RWPE1 (cell line): ENCODE measurements at regions not wholly inside any gene's neighbourhood (a gene's known extent, or its start where the extent isn't known, plus 50 kb on each side); places are given as distances from the start of the nearest gene placed in this dataset.

ENCODE experiments used
- CTCF ChIA-PET: fragments of 350-600 bp; sonication (Branson Sonifier 250); formaldehyde crosslinking; extraction: SDS; loops from one replicate; lab custom pipeline; 2021; lab: Yijun Ruan, JAX
- POLR2A ChIA-PET: fragments of 400-600 bp; formaldehyde crosslinking; extraction: SDS; loops from one replicate; lab custom pipeline; 2020; ENCODE audit warnings: antibody characterized with exemption; ENCODE audit not compliant: low non-redundant PET; lab: Yijun Ruan, JAX
- DNase-seq: peaks from one replicate; pipeline ENCODE4 v3.0.0; 2012; ENCODE audit warnings: low spot score
- H3K27ac ChIP-seq: fragments of 450-650 bp; 2 replicates; pipeline ENCODE4 v1.5.1; 2017
- TF ChIP-seq, protein P1 (sequence below): fragments of 450-650 bp; conservative IDR thresholded peaks from 2 replicates; pipeline ENCODE4 v1.5.1; 2017; ENCODE audit warnings: low read depth, mild to moderate bottlenecking

DNA sequence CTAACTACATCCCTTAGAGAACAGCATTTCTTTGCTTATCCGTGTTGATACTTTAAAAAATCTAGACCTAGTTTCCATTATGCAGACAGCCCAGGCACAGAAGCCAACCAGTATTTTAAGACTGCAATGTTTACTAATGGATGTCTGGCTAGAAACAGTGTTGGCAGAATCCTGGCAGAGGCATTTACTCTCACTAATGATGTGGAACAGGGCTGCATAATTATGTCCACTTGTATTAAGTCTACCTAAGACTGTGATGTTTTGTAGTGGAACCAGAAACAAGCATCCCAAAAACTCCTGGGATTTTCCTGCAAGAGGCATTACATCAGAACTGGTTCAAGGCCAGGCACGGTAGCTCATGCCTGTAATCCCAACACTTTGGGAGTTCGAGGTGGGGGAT is 50.2 kb upstream of the PICALM start:
- TF ChIP-seq, protein P1, sequence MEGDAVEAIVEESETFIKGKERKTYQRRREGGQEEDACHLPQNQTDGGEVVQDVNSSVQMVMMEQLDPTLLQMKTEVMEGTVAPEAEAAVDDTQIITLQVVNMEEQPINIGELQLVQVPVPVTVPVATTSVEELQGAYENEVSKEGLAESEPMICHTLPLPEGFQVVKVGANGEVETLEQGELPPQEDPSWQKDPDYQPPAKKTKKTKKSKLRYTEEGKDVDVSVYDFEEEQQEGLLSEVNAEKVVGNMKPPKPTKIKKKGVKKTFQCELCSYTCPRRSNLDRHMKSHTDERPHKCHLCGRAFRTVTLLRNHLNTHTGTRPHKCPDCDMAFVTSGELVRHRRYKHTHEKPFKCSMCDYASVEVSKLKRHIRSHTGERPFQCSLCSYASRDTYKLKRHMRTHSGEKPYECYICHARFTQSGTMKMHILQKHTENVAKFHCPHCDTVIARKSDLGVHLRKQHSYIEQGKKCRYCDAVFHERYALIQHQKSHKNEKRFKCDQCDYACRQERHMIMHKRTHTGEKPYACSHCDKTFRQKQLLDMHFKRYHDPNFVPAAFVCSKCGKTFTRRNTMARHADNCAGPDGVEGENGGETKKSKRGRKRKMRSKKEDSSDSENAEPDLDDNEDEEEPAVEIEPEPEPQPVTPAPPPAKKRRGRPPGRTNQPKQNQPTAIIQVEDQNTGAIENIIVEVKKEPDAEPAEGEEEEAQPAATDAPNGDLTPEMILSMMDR, result no peak
- no peak for DNase-seq
- ChIA-PET POLR2A (no interaction called here), CTCF (no interaction called here)
- H3K27ac ChIP-seq, result no peak overlapping the region
